NCI-H748 (cell line): ENCODE measurements at regions not wholly inside any gene's neighbourhood (a gene's known extent, or its start where the extent isn't known, plus 50 kb on each side); places are given as distances from the start of the nearest gene placed in this dataset.

ENCODE experiments used
- DNase-seq: peaks from one replicate; lab custom pipeline; 2025; ENCODE audit not compliant: unreplicated experiment; lab: John Stamatoyannopoulos, UW

DNA sequence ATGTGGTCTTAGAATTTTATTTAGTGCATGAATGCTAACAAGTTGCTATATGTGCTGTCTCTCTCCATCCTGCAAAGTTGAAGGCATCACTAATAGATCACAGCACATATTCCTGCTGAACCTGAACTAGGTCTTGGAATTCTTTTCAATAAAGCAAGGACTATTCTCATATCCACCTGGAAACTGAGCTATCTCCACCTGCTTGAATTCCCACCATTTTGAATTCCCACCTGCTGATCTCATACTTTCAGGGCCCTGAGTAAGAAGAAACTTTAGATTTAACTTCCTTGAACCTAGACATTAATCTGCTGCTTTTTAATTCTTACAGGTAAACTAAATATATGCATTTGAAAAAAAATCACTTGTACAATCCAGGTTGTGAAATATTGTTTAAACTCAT, 445.3 kb upstream of the CCL2 start:
- DNase-seq: no peak

DNA sequence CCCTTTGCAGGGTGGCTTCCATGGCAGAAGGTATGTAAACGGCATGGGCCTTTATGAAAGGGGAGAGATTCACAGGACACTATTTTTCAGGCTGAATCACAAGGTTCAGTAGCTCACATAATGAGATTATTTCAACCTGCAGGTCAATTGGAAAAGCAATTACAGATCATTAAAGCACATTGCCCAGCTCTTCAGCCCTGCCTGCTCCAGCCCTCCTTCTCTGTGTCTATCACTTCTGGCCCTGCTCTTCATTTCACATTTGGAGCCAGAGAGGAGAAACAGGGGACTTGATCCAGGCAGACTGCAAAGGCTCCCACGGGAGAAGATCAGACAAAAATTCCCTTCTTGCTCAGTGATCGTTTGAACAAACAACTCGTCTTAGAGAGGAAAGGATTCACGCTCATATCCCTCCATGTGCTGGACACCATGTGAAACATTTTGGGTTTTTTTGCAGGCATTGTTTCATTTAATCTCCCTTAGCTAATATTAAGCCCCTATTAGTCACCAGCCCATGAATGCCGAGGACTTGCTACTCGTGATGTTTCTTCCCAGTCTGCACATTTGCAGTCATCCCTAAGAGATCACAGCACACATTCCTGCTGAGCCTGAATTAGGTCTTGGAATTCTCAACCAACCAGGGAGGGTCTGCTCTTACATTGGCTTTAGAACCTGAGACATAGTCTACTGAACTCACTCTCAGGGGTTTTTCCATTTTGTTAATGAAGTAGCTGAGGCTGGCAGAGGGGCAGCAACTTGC, 443.9 kb upstream of the CCL2 start:
- peak; percentile 13 for DNase-seq

DNA sequence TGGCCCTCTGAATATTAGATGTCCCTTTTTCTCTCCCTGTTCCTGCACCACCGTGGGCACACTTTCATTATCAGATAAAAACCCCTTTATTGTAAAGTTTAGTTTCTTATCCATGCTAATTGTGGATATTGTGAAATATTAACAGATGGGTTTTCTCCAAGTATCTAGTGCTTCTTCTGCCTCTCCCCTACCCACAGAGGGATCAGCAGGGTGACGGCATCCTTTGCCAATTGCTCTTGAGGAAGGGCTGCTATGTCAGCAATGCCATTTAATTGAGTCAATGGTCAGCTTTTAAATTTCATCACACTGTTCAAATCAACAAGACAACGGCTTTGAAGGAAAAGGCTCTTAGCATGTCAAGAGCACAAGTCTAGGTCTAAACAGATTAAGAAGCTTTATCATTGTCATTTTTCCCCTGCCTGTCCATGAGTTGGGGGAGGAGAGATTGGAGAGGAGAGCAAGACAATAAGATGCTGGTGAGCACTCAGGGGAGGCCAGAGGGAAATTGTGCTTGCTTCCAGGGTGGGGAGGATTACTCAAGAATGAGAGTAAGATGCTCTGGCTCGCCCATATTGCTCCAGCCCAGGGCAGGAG, 443.0 kb upstream of the CCL2 start:
- no peak for DNase-seq

DNA sequence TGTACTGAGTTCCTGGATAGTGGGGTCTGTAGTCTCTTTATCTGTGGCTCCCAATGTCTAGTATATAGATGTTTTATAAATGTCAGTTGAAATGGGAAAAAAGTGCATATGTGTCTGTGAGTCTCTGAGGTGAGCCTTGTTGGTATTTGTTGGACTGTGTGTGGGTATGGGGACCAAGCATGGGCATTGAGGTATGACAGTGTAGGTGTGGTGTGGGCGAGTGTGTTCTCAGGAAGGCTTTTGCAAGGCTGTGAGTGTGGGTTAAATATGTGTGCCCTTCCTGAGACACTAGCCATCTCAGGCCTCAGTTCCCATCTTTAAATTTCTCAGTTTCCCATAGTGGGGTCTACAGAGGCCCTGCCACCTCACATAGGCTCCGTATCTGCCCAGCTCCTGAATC, 440.2 kb upstream of the CCL2 start:
- DNase-seq: no peak

DNA sequence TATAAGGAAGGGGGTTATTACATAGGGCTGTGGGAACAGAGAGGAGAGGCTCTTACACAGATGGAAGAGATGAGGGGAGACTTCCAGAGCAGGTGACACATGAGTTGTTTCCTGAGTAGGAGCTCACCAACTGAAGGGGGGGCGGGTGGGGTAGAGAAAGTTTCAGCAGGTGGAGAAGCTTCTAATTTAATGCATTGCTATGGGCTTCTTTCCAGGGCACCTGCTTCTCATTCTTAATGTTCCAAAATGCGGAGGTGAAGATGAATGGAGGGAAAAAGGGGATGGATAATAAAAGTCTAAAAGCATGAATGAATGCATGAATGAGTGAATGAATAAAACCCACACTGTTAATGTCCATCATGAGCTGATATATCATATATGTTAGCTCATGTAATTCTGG, 439.0 kb upstream of the CCL2 start:
- DNase-seq: no peak

DNA sequence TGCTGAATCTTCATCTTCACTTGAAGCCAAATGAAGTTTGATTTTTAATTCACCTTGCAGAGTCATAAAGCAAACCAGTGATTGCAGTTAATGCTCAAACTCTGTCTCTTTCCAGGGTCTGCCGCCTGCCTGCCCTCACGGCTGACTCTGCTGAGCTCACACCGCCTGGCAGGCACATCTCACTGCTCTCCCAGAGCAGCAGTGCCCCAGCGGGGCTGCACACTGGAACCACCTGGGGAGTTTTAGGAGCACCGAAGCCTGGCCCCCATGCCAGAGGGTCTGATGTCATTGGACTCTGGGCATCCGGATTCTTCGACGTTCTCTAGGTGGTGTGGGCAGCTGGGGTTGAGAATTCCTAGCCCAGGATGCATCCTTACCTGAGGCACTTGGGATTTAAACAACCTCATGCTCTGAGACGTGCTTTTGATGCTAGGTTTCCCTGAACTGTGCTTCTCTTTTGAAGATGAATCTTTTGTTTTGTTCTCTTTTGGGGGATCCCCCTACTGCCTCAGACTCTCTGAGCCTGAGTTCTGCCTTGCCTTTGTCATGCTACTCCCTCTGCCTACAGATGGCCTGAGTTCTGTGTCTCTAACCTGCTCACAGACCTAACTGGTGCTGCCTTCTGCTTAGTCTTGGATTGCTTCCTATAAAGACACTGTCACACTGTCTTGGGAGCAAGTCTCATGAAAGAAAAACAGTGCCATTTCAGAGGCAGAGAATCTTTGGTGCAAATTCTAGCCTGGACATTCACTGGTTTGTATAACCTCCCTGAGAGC, 438.1 kb upstream of the CCL2 start:
- no peak for DNase-seq

DNA sequence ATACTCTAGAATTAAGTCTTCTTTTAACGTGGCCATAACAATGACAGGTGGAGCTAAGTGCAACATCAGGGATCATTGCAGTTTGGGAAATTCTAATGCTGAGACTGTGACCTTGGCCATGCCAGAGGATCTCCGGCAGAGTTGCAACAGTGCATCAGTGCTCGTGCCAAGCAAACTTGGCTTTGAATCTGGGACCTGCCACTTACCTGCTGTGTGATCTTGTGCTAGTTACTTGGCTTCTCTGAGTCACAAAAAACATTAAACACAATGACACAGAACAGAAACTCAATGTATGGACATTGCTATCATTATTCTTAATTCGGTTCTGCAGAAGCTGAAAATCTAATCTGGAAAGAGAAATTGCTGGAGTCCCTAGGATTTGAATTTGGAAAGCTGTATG, 435.5 kb upstream of the CCL2 start:
- DNase-seq: no peak

DNA sequence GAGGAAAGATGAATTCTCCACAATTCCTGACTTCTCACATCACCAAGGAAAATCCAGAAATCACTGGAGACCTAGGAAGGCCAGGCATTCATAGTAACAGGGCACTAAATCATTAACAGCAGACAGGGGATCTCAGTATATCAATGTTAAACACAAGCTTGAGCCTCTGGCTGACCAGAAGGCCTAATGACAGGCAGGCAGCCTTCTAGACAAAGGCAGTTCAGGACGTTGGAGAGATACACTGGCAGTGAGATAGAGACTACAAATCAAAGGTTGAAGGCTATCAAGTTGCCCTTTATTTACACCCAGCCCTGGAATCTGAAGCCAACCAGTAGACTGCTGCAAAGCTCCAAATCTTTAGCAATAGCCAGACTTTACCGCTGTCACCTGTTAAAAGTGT, 422.8 kb upstream of the CCL2 start:
- DNase-seq: no peak

DNA sequence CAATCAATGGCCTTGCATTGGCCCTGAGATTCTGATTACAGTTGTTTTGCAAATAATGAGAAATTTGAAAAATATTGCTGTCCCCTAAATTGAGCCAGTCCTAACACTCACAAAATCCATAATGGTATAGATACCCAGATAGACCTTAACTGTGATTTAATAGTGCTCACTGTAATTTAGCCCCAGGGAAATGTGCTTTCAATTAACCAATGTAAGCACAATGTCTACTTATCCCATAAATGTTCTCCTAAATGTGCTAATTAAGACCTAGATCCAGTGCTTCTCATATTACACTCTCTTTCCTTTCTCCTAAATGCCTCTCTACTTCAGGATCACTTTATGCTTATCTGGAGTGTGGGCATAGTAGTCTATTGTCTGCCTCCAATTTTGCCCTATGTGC, 417.8 kb upstream of the CCL2 start:
- DNase-seq: peak; percentile 86

DNA sequence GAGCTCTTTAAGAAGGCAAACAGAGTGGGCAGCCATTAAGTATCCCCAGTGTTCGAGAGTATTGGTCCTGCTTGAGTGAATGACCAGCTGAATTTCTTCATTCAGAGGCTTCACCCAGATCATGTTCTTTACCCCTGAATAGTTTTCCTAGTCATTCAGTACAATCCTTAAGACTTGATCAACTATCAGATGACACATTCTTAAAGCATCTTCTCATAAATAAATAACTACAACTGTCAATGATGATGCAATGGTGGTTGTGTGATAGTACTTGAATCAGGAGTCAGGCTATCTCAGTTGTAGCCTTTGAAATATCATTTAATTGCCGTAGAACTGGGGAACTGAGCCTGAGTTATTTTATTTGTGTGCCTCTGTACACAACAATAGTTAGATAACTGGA, 416.8 kb upstream of the CCL2 start:
- DNase-seq: no peak

DNA sequence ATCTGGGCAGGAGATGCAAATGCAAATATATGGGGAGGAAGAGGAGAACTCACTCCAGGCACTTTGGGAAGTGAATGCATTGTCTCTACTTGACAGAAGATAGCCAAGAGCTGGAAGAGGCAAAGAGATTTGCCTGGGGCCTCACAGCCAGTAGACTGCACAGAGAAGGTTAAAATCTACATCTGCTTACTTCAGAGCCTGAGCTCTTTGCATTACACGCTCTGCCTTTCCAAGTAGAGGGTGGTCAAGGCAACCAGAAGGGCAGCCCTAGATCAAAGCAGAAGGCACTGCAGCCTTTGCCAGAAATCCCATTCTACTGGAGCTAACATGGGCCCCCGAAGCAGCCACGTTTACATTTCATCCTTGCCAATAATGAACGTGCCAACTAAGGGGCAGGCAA, 407.2 kb upstream of the CCL2 start:
- DNase-seq: no peak

DNA sequence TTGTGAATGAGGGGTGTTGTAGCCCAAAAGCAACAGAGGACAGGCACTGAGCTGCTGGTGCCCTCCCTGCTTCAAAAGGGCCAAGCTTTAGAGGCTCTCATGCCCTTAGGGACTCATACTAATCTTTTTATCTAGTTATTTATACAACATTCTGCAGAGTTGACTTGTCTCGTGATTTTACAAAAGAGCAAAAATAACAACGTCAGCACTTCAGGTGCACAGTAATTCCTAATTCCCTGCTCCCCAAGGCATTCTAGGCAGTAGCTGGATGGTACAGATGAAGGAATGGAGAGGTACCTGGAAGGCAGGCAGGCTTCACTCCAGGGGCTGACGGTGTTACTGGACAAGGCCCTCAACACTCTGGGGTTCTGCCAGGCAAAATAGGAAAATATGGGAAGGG, 406.7 kb upstream of the CCL2 start:
- no peak for DNase-seq

DNA sequence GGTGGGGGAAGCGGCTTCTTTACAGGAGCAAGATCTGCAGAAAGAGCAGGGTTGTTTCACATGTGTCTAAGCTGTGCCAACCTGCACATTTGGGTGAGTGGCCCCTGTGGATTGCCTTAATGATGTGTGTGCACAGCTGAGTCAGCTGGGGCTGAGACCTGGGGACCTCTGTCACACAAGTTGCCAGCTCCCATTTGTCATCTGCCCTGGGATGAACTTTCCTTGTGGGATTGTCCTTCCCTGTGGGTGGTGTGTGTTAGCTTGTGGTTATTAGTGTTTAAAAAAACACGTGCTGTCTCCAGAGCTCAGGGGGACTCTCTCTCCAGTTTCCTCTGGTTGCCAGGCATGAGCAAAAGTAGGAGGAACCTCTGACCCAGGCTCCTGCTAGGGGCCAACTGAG, 400.5 kb upstream of the CCL2 start:
- peak; percentile 35 for DNase-seq

DNA sequence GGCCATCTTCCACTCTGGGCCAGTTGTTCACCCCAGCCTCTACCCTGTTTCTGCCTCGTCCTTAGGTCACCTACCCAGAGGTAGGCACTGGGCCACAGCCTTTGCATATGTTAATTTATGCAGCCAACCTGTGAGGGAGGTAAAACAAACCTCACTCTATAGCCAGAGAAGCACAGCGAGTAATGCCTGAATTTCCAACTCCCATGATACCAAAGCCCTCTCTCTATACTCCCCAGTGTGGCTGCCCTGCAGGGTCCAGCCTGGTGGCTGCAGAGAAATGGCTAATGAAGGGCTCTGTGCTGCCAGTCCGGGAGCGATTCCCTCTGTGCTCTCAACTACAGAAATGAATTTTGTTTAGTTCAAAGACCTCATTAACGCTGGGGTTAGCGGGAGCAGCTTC, 397.0 kb upstream of the CCL2 start:
- no peak for DNase-seq

DNA sequence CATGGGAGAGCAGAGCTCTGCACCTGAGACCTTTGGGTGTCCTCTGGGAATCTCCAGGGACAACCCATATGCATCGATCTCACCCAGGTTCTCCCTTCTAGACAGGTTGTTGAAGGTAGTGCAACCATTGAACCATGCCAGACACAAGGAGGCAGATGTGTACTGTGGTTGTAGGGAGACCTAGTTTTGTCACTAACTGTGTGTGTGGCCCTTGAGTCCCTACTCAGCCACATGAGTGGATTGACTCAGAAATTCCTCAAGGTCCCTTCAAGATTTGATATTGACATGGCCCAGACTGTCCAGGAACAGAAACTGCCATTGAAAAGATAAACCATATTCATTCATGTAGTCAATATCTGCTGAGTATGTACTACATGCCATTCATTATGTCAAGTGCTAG, 396.4 kb upstream of the CCL2 start:
- DNase-seq: no peak

DNA sequence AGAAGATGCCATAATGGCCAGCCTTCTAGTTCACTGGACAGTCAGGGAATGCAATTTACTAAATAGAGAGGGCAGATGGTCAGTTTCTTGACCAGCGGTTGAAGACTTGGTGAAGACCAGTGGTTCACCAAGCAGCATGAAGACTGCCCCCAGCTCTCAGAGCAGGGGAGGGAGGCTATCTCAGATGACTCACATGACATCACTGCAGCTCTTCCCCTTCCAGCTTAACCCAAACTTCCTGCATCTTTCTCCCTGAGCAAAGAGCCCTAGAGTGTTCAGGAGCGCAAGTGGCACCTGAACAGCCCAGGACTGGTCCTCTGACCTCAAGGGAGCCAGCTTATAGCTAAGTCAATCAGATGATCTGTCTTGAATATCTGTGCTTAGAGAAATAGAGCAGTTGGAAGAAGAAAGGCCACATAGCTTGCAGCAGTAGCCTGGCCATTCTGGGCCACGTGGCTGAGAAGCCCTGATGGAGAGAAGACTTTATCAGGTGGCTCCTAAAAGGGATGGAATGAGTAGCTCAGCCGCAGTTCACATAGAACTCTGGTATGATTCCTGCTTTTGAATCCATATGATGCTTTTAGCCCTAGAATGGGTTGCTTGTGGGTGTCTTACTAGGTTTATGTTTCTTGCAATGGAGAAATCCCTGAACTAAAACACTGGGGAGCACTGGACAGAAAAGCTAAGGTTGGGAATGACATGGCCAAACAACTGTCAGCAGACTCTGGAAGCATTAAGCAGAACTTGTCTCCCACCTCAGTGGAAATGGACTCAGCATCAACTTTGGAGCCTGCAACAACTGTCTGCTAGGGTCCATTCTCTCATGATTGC, 392.1 kb upstream of the CCL2 start:
- no peak for DNase-seq

DNA sequence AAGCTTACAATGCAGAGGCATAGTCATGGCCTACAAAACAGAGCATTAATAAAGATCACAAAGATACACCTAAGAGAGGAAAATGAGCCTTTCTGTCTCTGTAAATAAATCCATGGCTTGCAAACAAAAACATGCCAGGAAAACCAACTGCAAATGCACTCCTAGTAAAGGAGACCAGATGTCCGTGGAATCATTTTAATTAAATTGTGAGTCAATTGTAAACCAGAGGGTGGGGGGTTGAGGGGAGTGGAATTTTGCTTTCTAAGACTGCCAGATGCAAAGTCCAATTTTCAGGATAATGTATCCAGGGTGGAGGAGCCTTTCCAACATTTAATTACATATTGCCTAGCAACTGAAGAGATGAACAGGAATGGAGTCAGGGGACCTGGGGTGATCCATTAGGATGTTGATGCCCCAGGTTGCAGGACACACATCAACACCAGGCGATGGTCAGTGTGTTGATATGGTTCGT, 390.3 kb upstream of the CCL2 start:
- DNase-seq: peak; percentile 84

DNA sequence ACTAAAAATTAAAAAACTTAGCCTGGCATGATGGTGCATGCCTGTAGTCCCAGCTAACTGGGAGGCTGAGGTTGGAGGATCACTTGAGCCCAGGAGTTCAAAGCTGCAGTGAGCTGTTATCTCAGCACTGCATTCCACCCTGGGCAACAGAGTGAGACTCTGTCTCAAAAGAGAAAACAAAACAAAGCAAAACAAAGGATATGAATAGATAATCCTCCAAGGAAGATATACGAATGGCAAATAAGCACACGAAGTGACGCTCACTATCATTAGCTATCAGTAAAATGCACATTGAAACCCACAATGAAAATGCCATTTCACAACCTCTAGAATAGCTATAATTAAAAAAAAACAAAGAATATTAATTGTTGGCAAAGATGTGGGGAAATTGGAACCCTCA, 386.2 kb upstream of the CCL2 start:
- no peak for DNase-seq

DNA sequence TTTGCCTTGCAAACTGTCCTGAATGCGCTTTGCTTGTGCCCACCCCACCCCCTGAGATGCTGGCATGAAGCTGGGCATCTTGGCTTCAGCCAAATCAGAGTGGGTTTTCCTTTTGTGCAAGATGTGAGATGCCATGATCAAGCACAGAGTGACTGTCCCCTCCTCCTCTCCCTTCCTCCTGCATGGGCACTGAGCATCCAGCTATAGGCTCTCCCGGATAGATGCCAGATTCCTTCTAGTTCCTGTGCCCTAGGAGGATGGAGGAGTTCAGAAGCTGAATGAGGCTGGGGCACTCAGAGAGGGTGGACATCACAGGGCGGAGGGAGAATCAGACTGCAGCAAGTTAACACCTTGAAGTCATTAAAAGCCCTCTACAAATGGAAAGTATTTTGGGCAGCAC, 384.1 kb upstream of the CCL2 start:
- DNase-seq: no peak

DNA sequence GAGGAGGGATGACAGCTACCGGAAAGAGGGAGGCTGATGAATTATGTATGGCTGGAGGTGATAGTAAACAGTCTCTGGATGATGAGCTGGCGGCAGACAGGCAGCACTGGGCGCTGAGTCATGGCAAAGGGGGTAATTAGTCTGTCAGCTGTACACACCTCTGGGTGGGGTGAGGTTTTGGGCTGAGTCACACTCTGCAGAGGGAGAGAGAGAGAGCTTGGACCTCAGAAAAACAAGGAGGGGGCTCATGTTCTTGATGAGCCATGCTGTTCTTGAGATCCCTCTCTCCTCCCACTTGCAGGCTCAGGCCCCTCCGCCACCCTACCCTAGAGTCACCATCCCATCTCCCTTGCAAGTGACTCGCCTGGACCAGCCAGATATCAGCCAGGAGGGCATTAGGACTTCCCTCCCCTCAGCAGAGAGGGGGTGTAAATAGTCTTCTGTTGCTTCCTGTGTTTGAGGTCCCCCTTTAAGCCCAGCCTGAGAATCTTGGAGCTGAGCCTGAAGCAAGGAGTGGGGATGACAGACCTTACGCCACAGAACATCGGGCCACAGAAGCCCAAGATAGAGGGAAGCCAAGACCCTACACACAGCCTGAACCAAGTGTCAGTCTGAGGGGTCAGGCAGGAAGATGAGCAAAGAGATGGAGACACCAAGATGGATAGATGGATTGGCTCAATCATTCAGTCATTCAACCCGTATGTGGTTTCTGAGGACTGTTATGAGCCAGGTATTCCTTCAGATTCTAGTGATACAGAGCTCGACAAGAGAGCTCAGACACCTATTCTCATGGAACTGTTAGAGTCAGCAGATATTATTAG, 383.2 kb upstream of the CCL2 start:
- peak; percentile 79 for DNase-seq
